ENCODE measurements at regions not wholly inside any gene's neighbourhood (a gene's known extent, or its start where the extent isn't known, plus 50 kb on each side); places are given as distances from the start of the nearest gene placed in this dataset.

GRCh38 chr10:23945845-23946244, 263.1 kb upstream of the KIAA1217 start:
- DNase-seq (ENCODE audit: low read depth): no peak
- no peak for TF ChIP-seq CTCF (IDR thresholded peaks at IDR 0.05; ENCODE audit: insufficient read depth, low read depth, low read length, missing control alignments)
- no peak overlapping the region for H3K4me3 ChIP-seq (ENCODE audit: low read length)

GRCh38 chr10:23951841-23952240, 257.1 kb upstream of the KIAA1217 start:
- no peak for DNase-seq (ENCODE audit: low read depth)
- no peak overlapping the region for H3K4me3 ChIP-seq (ENCODE audit: low read length)
- TF ChIP-seq CTCF (IDR thresholded peaks at IDR 0.05; ENCODE audit: insufficient read depth, low read depth, low read length, missing control alignments): no peak

GRCh38 chr10:23955456-23956225, 253.3 kb upstream of the KIAA1217 start:
- DNase-seq (ENCODE audit: low read depth): no peak
- no peak overlapping the region for H3K4me3 ChIP-seq (ENCODE audit: low read length)
- no peak for TF ChIP-seq CTCF (IDR thresholded peaks at IDR 0.05; ENCODE audit: insufficient read depth, low read depth, low read length, missing control alignments)

GRCh38 chr10:23965123-23965522, 243.8 kb upstream of the KIAA1217 start:
- no peak for DNase-seq (ENCODE audit: low read depth)
- no peak for TF ChIP-seq CTCF (IDR thresholded peaks at IDR 0.05; ENCODE audit: insufficient read depth, low read depth, low read length, missing control alignments)
- no peak overlapping the region for H3K4me3 ChIP-seq (ENCODE audit: low read length)

- H3K4me3 ChIP-seq (ENCODE audit: low read length): no peak overlapping the region
- no peak for DNase-seq (ENCODE audit: low read depth)
- TF ChIP-seq CTCF (IDR thresholded peaks at IDR 0.05; ENCODE audit: insufficient read depth, low read depth, low read length, missing control alignments): no peak
Observed at GRCh38 chr10:23965880-23966279, 243.1 kb upstream of the KIAA1217 start.

- no peak for DNase-seq (ENCODE audit: low read depth)
- TF ChIP-seq CTCF (IDR thresholded peaks at IDR 0.05; ENCODE audit: insufficient read depth, low read depth, low read length, missing control alignments): no peak
- no peak overlapping the region for H3K4me3 ChIP-seq (ENCODE audit: low read length)
Observed at GRCh38 chr10:23966504-23967051, 242.4 kb upstream of the KIAA1217 start.

GRCh38 chr10:23968301-23968700, 240.6 kb upstream of the KIAA1217 start:
- H3K4me3 ChIP-seq (ENCODE audit: low read length): no peak overlapping the region
- TF ChIP-seq CTCF (IDR thresholded peaks at IDR 0.05; ENCODE audit: insufficient read depth, low read depth, low read length, missing control alignments): no peak
- DNase-seq (ENCODE audit: low read depth): no peak

Measured in epithelial cell of esophagus (primary cell).